HCT116 (cell line): ENCODE measurements at regions not wholly inside any gene's neighbourhood (a gene's known extent, or its start where the extent isn't known, plus 50 kb on each side); places are given as distances from the start of the nearest gene placed in this dataset.

Experiments
- EZH2 ChIP-seq: fragments of 200-600 bp; sonication (generic); IDR thresholded peaks from 2 replicates; pipeline ENCODE4 v1.6.1; 2017; ENCODE audit warnings: antibody characterized with exemption, mixed run types
- MAX ChIP-seq: IDR thresholded peaks from 2 replicates; pipeline ENCODE4 v1.6.1; 2012
- POLR2A ChIP-seq: IDR thresholded peaks from 2 replicates; pipeline ENCODE4 v1.7.0; 2011; ENCODE audit warnings: borderline replicate concordance; ENCODE audit not compliant: insufficient read depth, insufficient read length; ENCODE audit errors: extremely low read depth
- POLR2AphosphoS5 ChIP-seq: IDR thresholded peaks from 2 replicates; pipeline ENCODE4 v1.6.1; 2011; ENCODE audit warnings: mild to moderate bottlenecking, low read depth, low read length, moderate library complexity
- REST ChIP-seq: IDR thresholded peaks from 2 replicates; pipeline ENCODE4 v1.6.1; 2012; ENCODE audit warnings: low read depth
- ZBTB33 ChIP-seq: IDR thresholded peaks from 2 replicates; pipeline ENCODE4 v1.6.1; 2011; ENCODE audit warnings: mild to moderate bottlenecking, low read length, moderate library complexity; ENCODE audit not compliant: insufficient replicate concordance; ENCODE audit errors: extremely low read depth
- TF ChIP-seq, protein P1 (sequence below), 3 experiments: fragments of 200-600 bp in 1 of 3; sonication (generic) in 1 of 3; IDR thresholded peaks in 2 of 3; conservative IDR thresholded peaks in 1 of 3; 2 replicates each; pipeline ENCODE4 v1.5.1; 2012 to 2017; ENCODE audit warnings: low read depth in 2 of 3, low read length in 2 of 3, antibody characterized with exemption in 1 of 3, borderline replicate concordance in 1 of 3, control low read depth in 1 of 3, mild to moderate bottlenecking in 1 of 3, mixed read lengths in 1 of 3, mixed run types in 1 of 3, moderate library complexity in 1 of 3; ENCODE audit not compliant: insufficient read depth in 1 of 3

DNA sequence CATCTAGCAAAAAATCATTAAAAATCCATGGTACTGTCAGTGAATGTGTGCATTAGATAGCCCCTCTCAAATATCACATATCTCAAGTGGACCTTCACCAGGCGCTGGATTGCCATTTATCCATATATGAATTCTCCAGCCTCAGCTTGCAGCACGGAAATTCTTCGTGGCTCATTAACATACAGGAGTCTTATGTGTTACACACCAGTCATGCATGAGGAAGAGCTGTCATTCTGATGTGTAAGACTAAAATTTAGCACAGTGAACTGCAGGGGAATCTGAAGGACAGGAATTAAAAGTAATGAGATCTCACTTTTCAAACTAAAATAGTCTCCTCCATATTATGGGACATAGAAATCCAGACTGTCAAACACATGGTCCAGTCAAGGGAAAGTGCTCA is 542.4 kb upstream of the DPP6 start:
- TF ChIP-seq, protein P1, sequence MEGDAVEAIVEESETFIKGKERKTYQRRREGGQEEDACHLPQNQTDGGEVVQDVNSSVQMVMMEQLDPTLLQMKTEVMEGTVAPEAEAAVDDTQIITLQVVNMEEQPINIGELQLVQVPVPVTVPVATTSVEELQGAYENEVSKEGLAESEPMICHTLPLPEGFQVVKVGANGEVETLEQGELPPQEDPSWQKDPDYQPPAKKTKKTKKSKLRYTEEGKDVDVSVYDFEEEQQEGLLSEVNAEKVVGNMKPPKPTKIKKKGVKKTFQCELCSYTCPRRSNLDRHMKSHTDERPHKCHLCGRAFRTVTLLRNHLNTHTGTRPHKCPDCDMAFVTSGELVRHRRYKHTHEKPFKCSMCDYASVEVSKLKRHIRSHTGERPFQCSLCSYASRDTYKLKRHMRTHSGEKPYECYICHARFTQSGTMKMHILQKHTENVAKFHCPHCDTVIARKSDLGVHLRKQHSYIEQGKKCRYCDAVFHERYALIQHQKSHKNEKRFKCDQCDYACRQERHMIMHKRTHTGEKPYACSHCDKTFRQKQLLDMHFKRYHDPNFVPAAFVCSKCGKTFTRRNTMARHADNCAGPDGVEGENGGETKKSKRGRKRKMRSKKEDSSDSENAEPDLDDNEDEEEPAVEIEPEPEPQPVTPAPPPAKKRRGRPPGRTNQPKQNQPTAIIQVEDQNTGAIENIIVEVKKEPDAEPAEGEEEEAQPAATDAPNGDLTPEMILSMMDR (IDR thresholded peaks at IDR 0.05 in 2 of 3, conservative IDR thresholded peaks at IDR 0.05 in 1 of 3; ENCODE audit: borderline replicate concordance in 1 of 3, insufficient read depth in 1 of 3, low read depth in 2 of 3, low read length in 2 of 3): no peak
- TF ChIP-seq REST: no peak
- no peak for TF ChIP-seq EZH2
- TF ChIP-seq ZBTB33: no peak
- no peak for TF ChIP-seq POLR2AphosphoS5
- TF ChIP-seq MAX: no peak
- no peak for TF ChIP-seq POLR2A
